Hepatocyte (in vitro differentiated cells): ENCODE measurements at regions not wholly inside any gene's neighbourhood (a gene's known extent, or its start where the extent isn't known, plus 50 kb on each side); places are given as distances from the start of the nearest gene placed in this dataset.

ENCODE experiments used
- EZH2 ChIP-seq: fragments of 200-600 bp; sonication (generic); IDR thresholded peaks from 2 replicates; pipeline ENCODE4 v1.6.1; 2016; ENCODE audit warnings: antibody characterized with exemption, mild to moderate bottlenecking, borderline replicate concordance
- EZH2phosphoT487 ChIP-seq: fragments of 200-600 bp; sonication (generic); IDR thresholded peaks from one replicate; pipeline ENCODE4 v1.6.1; 2018; ENCODE audit warnings: antibody characterized with exemption, mild to moderate bottlenecking, low read depth, moderate library complexity; ENCODE audit not compliant: unreplicated experiment, severe bottlenecking
- TF ChIP-seq, protein P1 (sequence below): fragments of 200-600 bp; sonication (generic); IDR thresholded peaks from 2 replicates; pipeline ENCODE4 v1.5.1; 2016; ENCODE audit warnings: antibody characterized with exemption, mild to moderate bottlenecking; ENCODE audit not compliant: poor library complexity

DNA sequence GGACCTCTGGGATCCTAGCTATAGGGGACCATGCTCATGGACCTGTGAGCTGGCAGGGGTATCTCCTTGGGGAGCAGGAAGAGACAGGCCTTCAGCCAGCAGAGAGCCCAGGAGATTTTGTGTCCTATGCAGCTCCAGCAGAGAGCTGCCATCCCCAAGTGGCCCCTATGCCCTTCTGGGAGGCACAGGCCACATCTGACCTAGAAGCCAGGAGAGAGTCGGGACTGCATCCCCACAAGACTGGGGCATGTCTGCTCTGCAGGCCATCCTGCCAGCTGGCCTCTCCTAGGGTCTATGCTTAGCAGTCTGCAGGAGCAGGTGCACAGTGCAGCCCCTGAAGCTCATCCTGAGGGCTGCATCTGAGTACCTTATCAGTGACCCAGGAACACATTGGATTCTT lies 279.5 kb downstream of the KIF2B start:
- TF ChIP-seq, protein P1, sequence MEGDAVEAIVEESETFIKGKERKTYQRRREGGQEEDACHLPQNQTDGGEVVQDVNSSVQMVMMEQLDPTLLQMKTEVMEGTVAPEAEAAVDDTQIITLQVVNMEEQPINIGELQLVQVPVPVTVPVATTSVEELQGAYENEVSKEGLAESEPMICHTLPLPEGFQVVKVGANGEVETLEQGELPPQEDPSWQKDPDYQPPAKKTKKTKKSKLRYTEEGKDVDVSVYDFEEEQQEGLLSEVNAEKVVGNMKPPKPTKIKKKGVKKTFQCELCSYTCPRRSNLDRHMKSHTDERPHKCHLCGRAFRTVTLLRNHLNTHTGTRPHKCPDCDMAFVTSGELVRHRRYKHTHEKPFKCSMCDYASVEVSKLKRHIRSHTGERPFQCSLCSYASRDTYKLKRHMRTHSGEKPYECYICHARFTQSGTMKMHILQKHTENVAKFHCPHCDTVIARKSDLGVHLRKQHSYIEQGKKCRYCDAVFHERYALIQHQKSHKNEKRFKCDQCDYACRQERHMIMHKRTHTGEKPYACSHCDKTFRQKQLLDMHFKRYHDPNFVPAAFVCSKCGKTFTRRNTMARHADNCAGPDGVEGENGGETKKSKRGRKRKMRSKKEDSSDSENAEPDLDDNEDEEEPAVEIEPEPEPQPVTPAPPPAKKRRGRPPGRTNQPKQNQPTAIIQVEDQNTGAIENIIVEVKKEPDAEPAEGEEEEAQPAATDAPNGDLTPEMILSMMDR = no peak
- TF ChIP-seq EZH2 (no peak), EZH2phosphoT487 (no peak)
